Uterus (tissue), 3 donors: ENCODE measurements at regions not wholly inside any gene's neighbourhood (a gene's known extent, or its start where the extent isn't known, plus 50 kb on each side); places are given as distances from the start of the nearest gene placed in this dataset.
A peak's percentile ranks its signal among the peaks of the same experiment; 100 is the strongest.

Experiments used
- DNase-seq, 2 donors: peaks; one replicate each; pipeline ENCODE4 v3.0.0-alpha.2; 2019 to 2020
- H3K27ac ChIP-seq, 2 donors: fragments of 200-600 bp; sonication (generic); 1 replicate in 1 of 2; 2 replicates in 1 of 2; pipeline ENCODE4 v1.5.1; 2016 to 2018
- H3K27me3 ChIP-seq, 2 donors: fragments of 200-600 bp; sonication (generic); one replicate each; pipeline ENCODE4 v1.5.1; 2018 to 2019; ENCODE audit warnings: control low read depth in 1 of 2
- H3K36me3 ChIP-seq, 2 donors: fragments of 200-600 bp; sonication (generic); one replicate each; pipeline ENCODE4 v1.5.1; 2019; ENCODE audit warnings: control low read depth in 1 of 2
- H3K4me1 ChIP-seq, 2 donors: fragments of 200-600 bp; sonication (generic); one replicate each; pipeline ENCODE4 v1.5.1; 2018 to 2019; ENCODE audit warnings: control low read depth in 1 of 2
- H3K4me3 ChIP-seq, 2 donors: fragments of 200-600 bp; sonication (generic); 1 replicate in 1 of 2; 2 replicates in 1 of 2; pipeline ENCODE4 v1.5.1; 2018 to 2019; ENCODE audit warnings: mild to moderate bottlenecking in 1 of 2
- H3K9me3 ChIP-seq, 2 donors: fragments of 200-600 bp; sonication (generic); one replicate each; pipeline ENCODE4 v1.5.1; 2019; ENCODE audit warnings: control low read depth in 1 of 2
- CTCF ChIP-seq, 4 experiments: fragments of 200-600 bp in 2 of 4; fragments of 450-650 bp in 2 of 4; sonication (generic) in 2 of 4; IDR thresholded peaks; one replicate each; pipeline ENCODE4 v1.5.1; 2016 to 2019; ENCODE audit warnings: antibody characterized with exemption in 4 of 4, mild to moderate bottlenecking in 2 of 4, moderate library complexity in 1 of 4
- POLR2A ChIP-seq, 2 donors: fragments of 450-650 bp; IDR thresholded peaks; one replicate each; pipeline ENCODE4 v1.6.1; 2016; ENCODE audit warnings: antibody characterized with exemption in 2 of 2, mild to moderate bottlenecking in 1 of 2, moderate library complexity in 1 of 2
- intact Hi-C: fragments of 100-400 bp; cut with DNase I; formaldehyde crosslinking; loops from one replicate; pipeline ENCODE4 v1.15.1; 2023; ENCODE audit warnings: low total_unique reads
- donor health status: DM: yes; HTN: yes; CAD: no.

GRCh38 chr4:174122705-174123104, 160.8 kb downstream of the FBXO8 start:
- intact Hi-C loops = no loop called here

GRCh38 chr4:174120446-174121295, 162.8 kb downstream of the FBXO8 start:
- no peak overlapping the region for H3K27ac ChIP-seq
- H3K9me3 ChIP-seq = no peaks in the 10 kb centered on the region
- H3K4me3 ChIP-seq = peak overlapping the region; percentile 25 to 38
- H3K4me1 ChIP-seq = no peaks in the 10 kb centered on the region
- intact Hi-C loops = no loop called here
- TF ChIP-seq POLR2A (IDR thresholded peaks at IDR 0.05) = no peak
- TF ChIP-seq CTCF (IDR thresholded peaks at IDR 0.05) = peak; percentile 55 to 66 (median 61)
- no peaks in the 10 kb centered on the region for H3K36me3 ChIP-seq
- DNase-seq = peak; percentile 55 to 61
- no peaks in the 10 kb centered on the region for H3K27me3 ChIP-seq

More at GRCh38 chr4:174122705-174123104, 160.8 kb downstream of the FBXO8 start:
- no peak overlapping the region for H3K4me3 ChIP-seq
- DNase-seq = no peak
- no peaks in the 10 kb centered on the region for H3K4me1 ChIP-seq
- no peaks in the 10 kb centered on the region for H3K9me3 ChIP-seq
- H3K27me3 ChIP-seq = no peaks in the 10 kb centered on the region
- no peak for TF ChIP-seq CTCF (IDR thresholded peaks at IDR 0.05)
- no peak overlapping the region for H3K27ac ChIP-seq
- no peaks in the 10 kb centered on the region for H3K36me3 ChIP-seq

GRCh38 chr4:174119830-174120229, 163.6 kb downstream of the FBXO8 start:
- H3K4me1 ChIP-seq = no peaks in the 10 kb centered on the region
- H3K36me3 ChIP-seq = no peaks in the 10 kb centered on the region
- peak overlapping the region; percentile 25 to 38 for H3K4me3 ChIP-seq
- intact Hi-C loops = loop anchor here (10.0 kb wide), 1 partner anchor 615 kb away; no protein-coding TSS in a partner anchor
- H3K27me3 ChIP-seq = no peaks in the 10 kb centered on the region
- H3K27ac ChIP-seq = no peak overlapping the region
- no peak for DNase-seq
- no peak for TF ChIP-seq POLR2A (IDR thresholded peaks at IDR 0.05)
- TF ChIP-seq CTCF (IDR thresholded peaks at IDR 0.05) = no peak
- no peaks in the 10 kb centered on the region for H3K9me3 ChIP-seq

- no peak overlapping the region for H3K27ac ChIP-seq
- DNase-seq = peak; percentile 20 to 39
- H3K4me3 ChIP-seq = no peak overlapping the region
- no peak for TF ChIP-seq CTCF (IDR thresholded peaks at IDR 0.05)
- TF ChIP-seq POLR2A (IDR thresholded peaks at IDR 0.05) = no peak
- no peaks in the 10 kb centered on the region for H3K4me1 ChIP-seq
- H3K27me3 ChIP-seq = no peaks in the 10 kb centered on the region
- H3K9me3 ChIP-seq = no peaks in the 10 kb centered on the region
- H3K36me3 ChIP-seq = no peaks in the 10 kb centered on the region
- intact Hi-C loops = loop anchor here (10.0 kb wide), 1 partner anchor 614 kb away; no protein-coding TSS in a partner anchor
Measured at GRCh38 chr4:174119051-174119450, 164.4 kb downstream of the FBXO8 start.

GRCh38 chr4:174118171-174118570, 165.3 kb downstream of the FBXO8 start:
- Histone ChIP-seq H3K36me3 (no peaks in the 10 kb centered on the region), H3K4me3 (no peak overlapping the region), H3K9me3 (no peaks in the 10 kb centered on the region), H3K4me1 (no peaks in the 10 kb centered on the region), H3K27me3 (no peaks in the 10 kb centered on the region), H3K27ac (no peak overlapping the region)
- intact Hi-C loops = loop anchor here (10.0 kb wide), 1 partner anchor 613 kb away; no protein-coding TSS in a partner anchor
- TF ChIP-seq POLR2A (IDR thresholded peaks at IDR 0.05) (no peak), CTCF (IDR thresholded peaks at IDR 0.05) (no peak)
- no peak for DNase-seq
